GM12891 (cell line): ENCODE measurements at regions not wholly inside any gene's neighbourhood (a gene's known extent, or its start where the extent isn't known, plus 50 kb on each side); places are given as distances from the start of the nearest gene placed in this dataset.

ENCODE experiments used
- POLR2A ChIP-seq: IDR thresholded peaks from 2 replicates; pipeline ENCODE4 v1.6.1; 2011; ENCODE audit warnings: low read depth, low read length, control low read depth
- POLR2AphosphoS5 ChIP-seq: IDR thresholded peaks from 2 replicates; pipeline ENCODE4 v1.6.1; 2011; ENCODE audit warnings: low read depth, low read length, control low read depth
- TAF1 ChIP-seq: IDR thresholded peaks from 2 replicates; pipeline ENCODE4 v1.6.1; 2011; ENCODE audit warnings: low read depth, low read length, control low read depth

- TF ChIP-seq POLR2A = no peak
- TF ChIP-seq TAF1 = no peak
- TF ChIP-seq POLR2AphosphoS5 = no peak
Measured at GRCh38 chr6:164051427-164051826, 636.9 kb downstream of the QKI start.
